Calu3 (cell line): ENCODE measurements at regions not wholly inside any gene's neighbourhood (a gene's known extent, or its start where the extent isn't known, plus 50 kb on each side); places are given as distances from the start of the nearest gene placed in this dataset.

Experiments used
- BruUV-seq: library from RNA; stranded (reverse); fragments of 400-500 nt; replicated peaks from 2 replicates; lab custom pipeline; 2021; lab: Mats Ljungman, UMichigan
- CTCF ChIA-PET: fragments of 300-600 bp; sonication (Branson Sonifier 250); formaldehyde crosslinking; loops from one replicate; lab custom pipeline; 2022; ENCODE audit warnings: antibody characterized with exemption; lab: Charles Lee
- DNase-seq: peaks from one replicate; pipeline ENCODE4 v3.0.0; 2022
- H3K27ac Mint-ChIP-seq: one replicate; pipeline ENCODE4 v1.8.0; 2022; ENCODE audit warnings: mixed read lengths; ENCODE audit not compliant: unreplicated experiment
- H3K27me3 Mint-ChIP-seq: one replicate; pipeline ENCODE4 v1.8.0; 2022; ENCODE audit warnings: mixed read lengths; ENCODE audit not compliant: unreplicated experiment
- H3K36me3 Mint-ChIP-seq: one replicate; pipeline ENCODE4 v1.8.0; 2022; ENCODE audit warnings: mild to moderate bottlenecking, moderate library complexity, mixed read lengths; ENCODE audit not compliant: insufficient read depth, unreplicated experiment
- H3K4me1 Mint-ChIP-seq: one replicate; pipeline ENCODE4 v1.8.0; 2022; ENCODE audit warnings: mild to moderate bottlenecking, low read depth, mixed read lengths; ENCODE audit not compliant: unreplicated experiment
- H3K4me3 Mint-ChIP-seq: one replicate; pipeline ENCODE4 v1.8.0; 2022; ENCODE audit warnings: mild to moderate bottlenecking, low read depth, moderate library complexity, mixed read lengths; ENCODE audit not compliant: unreplicated experiment
- H3K9me3 Mint-ChIP-seq: one replicate; pipeline ENCODE4 v1.8.0; 2022; ENCODE audit warnings: low read depth, mixed read lengths; ENCODE audit not compliant: unreplicated experiment
- intact Hi-C: fragments of 100-400 bp; cut with micrococcal nuclease; formaldehyde crosslinking; loops from one replicate; pipeline ENCODE4 v1.10.0; 2022; ENCODE audit not compliant: unreplicated experiment
- TF ChIP-seq, protein P1 (sequence below): fragments of 200-600 bp; IDR thresholded peaks from one replicate; pipeline ENCODE4 v1.8.0; 2022; ENCODE audit warnings: antibody characterized with exemption; ENCODE audit not compliant: unreplicated experiment

DNA sequence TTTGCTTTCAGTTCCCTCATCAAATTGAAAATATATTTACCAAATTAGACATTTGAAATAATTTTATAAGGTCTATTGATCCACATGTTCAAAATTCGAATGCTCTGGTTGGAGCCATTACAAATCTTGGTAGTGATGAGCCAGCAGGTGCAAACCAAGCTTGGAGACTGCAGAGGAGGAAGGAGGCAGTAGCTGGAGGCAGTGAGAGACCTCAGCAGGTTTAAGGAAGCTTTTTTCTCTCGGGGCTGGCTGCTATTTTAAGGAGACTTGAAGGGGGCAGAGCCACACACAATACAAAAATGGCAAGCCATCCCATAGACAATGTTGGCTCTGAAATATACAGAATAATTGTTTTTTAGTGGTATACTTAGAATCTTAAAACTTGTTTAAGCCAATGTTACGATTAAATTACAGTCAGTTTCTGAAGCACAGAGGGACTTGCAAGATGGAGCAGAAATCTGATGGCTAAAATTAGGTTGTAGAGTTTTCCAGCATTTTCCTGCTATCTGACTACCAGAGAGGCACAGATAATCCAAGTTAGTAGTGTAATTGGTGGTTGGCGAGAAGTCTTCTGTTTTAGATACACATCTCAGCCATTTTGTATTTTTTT lies 185.8 kb downstream of the SNX10 start:
- Mint-ChIP-seq H3K9me3 (no peaks in the 10 kb centered on the region), H3K27ac (no peak overlapping the region), H3K4me1 (no peaks in the 10 kb centered on the region), H3K27me3 (no peaks in the 10 kb centered on the region), H3K4me3 (no peak overlapping the region), H3K36me3 (peaks cover 4% of the 10 kb centered on the region)
- DNase-seq: no peak
- no TSS peak for BruUV-seq
- intact Hi-C loops: no loop called here
- TF ChIP-seq, protein P1, sequence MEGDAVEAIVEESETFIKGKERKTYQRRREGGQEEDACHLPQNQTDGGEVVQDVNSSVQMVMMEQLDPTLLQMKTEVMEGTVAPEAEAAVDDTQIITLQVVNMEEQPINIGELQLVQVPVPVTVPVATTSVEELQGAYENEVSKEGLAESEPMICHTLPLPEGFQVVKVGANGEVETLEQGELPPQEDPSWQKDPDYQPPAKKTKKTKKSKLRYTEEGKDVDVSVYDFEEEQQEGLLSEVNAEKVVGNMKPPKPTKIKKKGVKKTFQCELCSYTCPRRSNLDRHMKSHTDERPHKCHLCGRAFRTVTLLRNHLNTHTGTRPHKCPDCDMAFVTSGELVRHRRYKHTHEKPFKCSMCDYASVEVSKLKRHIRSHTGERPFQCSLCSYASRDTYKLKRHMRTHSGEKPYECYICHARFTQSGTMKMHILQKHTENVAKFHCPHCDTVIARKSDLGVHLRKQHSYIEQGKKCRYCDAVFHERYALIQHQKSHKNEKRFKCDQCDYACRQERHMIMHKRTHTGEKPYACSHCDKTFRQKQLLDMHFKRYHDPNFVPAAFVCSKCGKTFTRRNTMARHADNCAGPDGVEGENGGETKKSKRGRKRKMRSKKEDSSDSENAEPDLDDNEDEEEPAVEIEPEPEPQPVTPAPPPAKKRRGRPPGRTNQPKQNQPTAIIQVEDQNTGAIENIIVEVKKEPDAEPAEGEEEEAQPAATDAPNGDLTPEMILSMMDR: no peak
- CTCF ChIA-PET: no interaction called here

DNA sequence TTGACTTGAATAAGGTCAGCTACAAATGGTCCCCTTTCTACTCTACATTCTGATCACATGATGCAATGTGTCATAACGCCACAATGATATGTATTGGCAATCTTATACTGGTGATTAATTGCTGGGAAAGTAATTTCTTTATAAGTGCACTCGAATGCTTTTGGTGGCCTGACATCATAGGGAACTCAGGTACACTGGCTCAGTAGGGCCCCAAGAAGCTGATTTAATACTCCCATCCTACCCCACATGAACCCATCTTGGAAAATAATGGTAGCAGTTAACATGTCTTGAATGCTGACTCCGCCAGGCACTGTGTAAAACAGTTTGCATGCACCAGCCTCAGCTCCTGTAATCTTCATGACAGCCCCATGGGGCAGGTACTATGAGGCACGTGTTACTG lies 186.9 kb downstream of the SNX10 start:
- DNase-seq: no peak
- Mint-ChIP-seq H3K27me3 (no peaks in the 10 kb centered on the region), H3K9me3 (peaks cover 6% of the 10 kb centered on the region), H3K27ac (no peak overlapping the region), H3K4me1 (no peaks in the 10 kb centered on the region), H3K4me3 (no peak overlapping the region), H3K36me3 (peaks cover 4% of the 10 kb centered on the region)
- CTCF ChIA-PET: no interaction called here
- BruUV-seq: no TSS peak
- intact Hi-C loops: no loop called here
- TF ChIP-seq, protein P1: no peak

DNA sequence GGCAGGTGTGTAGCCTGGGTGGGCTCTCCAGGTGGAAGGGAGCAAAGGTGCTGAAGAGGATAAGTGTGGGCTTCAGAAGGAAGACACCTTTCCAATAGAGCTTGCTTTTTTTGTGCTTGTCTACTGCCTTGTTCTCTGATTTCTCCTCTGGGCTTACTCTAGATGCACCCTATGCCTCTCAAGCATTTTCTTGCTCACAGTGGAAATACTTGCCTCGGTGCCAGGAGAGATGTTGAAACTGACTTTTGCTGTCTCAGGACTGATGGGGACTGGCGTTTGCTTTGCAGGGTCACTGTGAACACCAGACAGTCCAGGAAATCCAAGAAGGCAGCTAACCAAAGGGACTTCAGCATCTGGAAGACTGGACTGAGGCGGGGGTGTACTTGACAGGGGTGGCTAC lies 187.9 kb downstream of the SNX10 start:
- H3K36me3 Mint-ChIP-seq: peaks cover 4% of the 10 kb centered on the region
- H3K9me3 Mint-ChIP-seq: peaks cover 12% of the 10 kb centered on the region
- no peak for DNase-seq
- H3K27ac Mint-ChIP-seq: no peak overlapping the region
- no peaks in the 10 kb centered on the region for H3K4me1 Mint-ChIP-seq
- H3K4me3 Mint-ChIP-seq: no peak overlapping the region
- CTCF ChIA-PET: no interaction called here
- no peaks in the 10 kb centered on the region for H3K27me3 Mint-ChIP-seq
- intact Hi-C loops: no loop called here
- no TSS peak for BruUV-seq
- TF ChIP-seq, protein P1: no peak

DNA sequence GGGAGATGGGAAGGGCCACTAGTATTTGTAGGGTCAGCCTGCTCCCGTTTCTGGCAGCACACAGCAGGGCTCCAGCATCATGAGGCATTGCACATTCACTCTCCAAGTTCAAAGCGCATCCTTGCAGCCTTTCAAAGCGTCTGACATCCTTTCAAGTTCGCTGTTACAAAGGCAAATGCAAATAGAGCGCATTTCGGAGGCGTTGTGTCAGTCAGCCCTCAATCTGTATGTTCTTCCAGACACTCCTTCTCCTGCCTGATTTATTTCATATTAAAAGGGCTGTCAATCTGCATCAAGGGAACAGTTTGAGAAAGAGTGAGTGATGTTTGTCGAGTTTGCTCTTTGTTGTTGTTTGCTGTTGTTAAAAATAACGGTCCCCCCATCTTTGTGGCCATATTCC lies 188.5 kb downstream of the SNX10 start:
- BruUV-seq: no TSS peak
- CTCF ChIA-PET: interaction anchor here (0.8 kb wide), 1 partner anchor 23 kb away, joined by 3 read pairs; no protein-coding TSS in a partner anchor

More for the DNA sequence above, 188.5 kb downstream of the SNX10 start:
- H3K4me3 Mint-ChIP-seq: no peak overlapping the region
- TF ChIP-seq, protein P1: no peak
- no peak for DNase-seq
- H3K4me1 Mint-ChIP-seq: no peaks in the 10 kb centered on the region
- H3K27ac Mint-ChIP-seq: no peak overlapping the region
- intact Hi-C loops: no loop called here
- peaks cover 4% of the 10 kb centered on the region for H3K36me3 Mint-ChIP-seq
- H3K27me3 Mint-ChIP-seq: no peaks in the 10 kb centered on the region
- H3K9me3 Mint-ChIP-seq: peaks cover 16% of the 10 kb centered on the region
